NB4 (cell line): ENCODE measurements at regions not wholly inside any gene's neighbourhood (a gene's known extent, or its start where the extent isn't known, plus 50 kb on each side); places are given as distances from the start of the nearest gene placed in this dataset.

Experiments
- POLR2A ChIP-seq: IDR thresholded peaks from 2 replicates; pipeline ENCODE4 v1.6.1; 2011; ENCODE audit warnings: mild to moderate bottlenecking; ENCODE audit not compliant: insufficient read length; ENCODE audit errors: extremely low read depth
- TF ChIP-seq, protein P1 (sequence below): IDR thresholded peaks from one replicate; pipeline ENCODE4 v1.5.1; 2012; ENCODE audit warnings: low read depth, low read length
- TF ChIP-seq, protein P2 (sequence below): IDR thresholded peaks from 2 replicates; pipeline ENCODE4 v1.6.1; 2011; ENCODE audit warnings: low read depth, low read length

DNA sequence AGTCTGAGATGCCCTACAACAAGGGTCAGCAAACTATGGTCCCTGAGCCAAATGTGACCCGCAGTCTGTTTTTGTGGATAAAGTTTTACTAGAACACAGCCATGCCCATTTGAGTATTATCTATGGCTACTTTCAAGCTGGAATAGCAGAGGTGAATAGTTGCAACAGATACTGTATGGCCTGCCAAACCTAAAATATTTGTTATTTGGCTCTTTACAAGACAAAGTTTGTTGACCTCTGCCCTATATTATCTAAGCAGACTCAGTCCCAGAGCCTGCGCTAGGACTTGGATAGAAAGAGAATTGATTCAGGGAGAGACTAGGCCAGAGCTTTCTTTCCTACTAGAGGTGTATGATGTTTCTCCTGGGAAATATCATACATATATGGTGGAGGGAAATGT lies 81.7 kb upstream of the NMNAT3 start:
- TF ChIP-seq, protein P1, sequence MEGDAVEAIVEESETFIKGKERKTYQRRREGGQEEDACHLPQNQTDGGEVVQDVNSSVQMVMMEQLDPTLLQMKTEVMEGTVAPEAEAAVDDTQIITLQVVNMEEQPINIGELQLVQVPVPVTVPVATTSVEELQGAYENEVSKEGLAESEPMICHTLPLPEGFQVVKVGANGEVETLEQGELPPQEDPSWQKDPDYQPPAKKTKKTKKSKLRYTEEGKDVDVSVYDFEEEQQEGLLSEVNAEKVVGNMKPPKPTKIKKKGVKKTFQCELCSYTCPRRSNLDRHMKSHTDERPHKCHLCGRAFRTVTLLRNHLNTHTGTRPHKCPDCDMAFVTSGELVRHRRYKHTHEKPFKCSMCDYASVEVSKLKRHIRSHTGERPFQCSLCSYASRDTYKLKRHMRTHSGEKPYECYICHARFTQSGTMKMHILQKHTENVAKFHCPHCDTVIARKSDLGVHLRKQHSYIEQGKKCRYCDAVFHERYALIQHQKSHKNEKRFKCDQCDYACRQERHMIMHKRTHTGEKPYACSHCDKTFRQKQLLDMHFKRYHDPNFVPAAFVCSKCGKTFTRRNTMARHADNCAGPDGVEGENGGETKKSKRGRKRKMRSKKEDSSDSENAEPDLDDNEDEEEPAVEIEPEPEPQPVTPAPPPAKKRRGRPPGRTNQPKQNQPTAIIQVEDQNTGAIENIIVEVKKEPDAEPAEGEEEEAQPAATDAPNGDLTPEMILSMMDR: no peak
- TF ChIP-seq POLR2A: no peak
- TF ChIP-seq, protein P2, sequence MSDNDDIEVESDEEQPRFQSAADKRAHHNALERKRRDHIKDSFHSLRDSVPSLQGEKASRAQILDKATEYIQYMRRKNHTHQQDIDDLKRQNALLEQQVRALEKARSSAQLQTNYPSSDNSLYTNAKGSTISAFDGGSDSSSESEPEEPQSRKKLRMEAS: no peak
